ENCODE measurements at regions not wholly inside any gene's neighbourhood (a gene's known extent, or its start where the extent isn't known, plus 50 kb on each side); places are given as distances from the start of the nearest gene placed in this dataset.

DNA sequence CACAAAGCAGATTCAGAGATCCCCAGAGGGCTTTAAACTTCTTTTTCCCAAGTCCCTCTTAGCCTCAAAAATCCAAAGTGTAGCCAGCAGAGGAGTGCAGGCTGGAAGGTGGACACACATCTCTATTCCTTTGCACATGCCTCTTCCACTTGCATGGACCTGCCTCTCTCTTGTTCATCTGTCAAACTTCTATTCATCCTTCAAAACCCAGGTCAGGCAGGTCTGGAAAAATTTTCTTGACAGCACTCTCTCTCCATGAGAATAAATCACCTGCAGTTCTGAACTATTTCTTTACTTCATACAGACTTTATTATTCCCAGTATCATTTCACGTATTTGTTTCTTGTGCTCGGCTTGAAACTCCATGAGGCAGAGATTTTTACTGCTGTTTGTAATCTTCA lies 127.5 kb downstream of the SS18 start:
- no peaks in the 10 kb centered on the region for H3K9me3 ChIP-seq (ENCODE audit: control insufficient read depth, insufficient read depth, low read length)
- no peak overlapping the region for H3K27ac ChIP-seq (ENCODE audit: low read length)
- H3K4me1 ChIP-seq (ENCODE audit: control insufficient read depth, insufficient read depth, low read length) = peaks cover 4% of the 10 kb centered on the region
- Mint-ChIP-seq H3K27me3 (ENCODE audit: low read depth in 2 of 2) (peaks cover 0 to 19% of the 10 kb centered on the region in 2 donors), H3K9me3 (no peaks in the 10 kb centered on the region), H3K36me3 (no peaks in the 10 kb centered on the region), H3K4me1 (no peaks in the 10 kb centered on the region), H3K27ac (no peak overlapping the region), H3K4me3 (no peak overlapping the region)
- WGBS (ENCODE audit: insufficient coverage) = 55% methylated on average over 2 of the region's 2 CpGs
- no peak overlapping the region for H3K4me3 ChIP-seq (ENCODE audit: low read length)
- intact Hi-C loops (cut with micrococcal nuclease) = no loop called here
- TF ChIP-seq, protein P1, sequence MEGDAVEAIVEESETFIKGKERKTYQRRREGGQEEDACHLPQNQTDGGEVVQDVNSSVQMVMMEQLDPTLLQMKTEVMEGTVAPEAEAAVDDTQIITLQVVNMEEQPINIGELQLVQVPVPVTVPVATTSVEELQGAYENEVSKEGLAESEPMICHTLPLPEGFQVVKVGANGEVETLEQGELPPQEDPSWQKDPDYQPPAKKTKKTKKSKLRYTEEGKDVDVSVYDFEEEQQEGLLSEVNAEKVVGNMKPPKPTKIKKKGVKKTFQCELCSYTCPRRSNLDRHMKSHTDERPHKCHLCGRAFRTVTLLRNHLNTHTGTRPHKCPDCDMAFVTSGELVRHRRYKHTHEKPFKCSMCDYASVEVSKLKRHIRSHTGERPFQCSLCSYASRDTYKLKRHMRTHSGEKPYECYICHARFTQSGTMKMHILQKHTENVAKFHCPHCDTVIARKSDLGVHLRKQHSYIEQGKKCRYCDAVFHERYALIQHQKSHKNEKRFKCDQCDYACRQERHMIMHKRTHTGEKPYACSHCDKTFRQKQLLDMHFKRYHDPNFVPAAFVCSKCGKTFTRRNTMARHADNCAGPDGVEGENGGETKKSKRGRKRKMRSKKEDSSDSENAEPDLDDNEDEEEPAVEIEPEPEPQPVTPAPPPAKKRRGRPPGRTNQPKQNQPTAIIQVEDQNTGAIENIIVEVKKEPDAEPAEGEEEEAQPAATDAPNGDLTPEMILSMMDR (IDR thresholded peaks at IDR 0.05) = no peak
- no peaks in the 10 kb centered on the region for H3K36me3 ChIP-seq (ENCODE audit: control insufficient read depth, insufficient read depth, low read length)
- ATAC-seq = no peak
- no peaks in the 10 kb centered on the region for H3K27me3 ChIP-seq (ENCODE audit: control insufficient read depth, insufficient read depth, low read length)
- DNase-seq = no peak

DNA sequence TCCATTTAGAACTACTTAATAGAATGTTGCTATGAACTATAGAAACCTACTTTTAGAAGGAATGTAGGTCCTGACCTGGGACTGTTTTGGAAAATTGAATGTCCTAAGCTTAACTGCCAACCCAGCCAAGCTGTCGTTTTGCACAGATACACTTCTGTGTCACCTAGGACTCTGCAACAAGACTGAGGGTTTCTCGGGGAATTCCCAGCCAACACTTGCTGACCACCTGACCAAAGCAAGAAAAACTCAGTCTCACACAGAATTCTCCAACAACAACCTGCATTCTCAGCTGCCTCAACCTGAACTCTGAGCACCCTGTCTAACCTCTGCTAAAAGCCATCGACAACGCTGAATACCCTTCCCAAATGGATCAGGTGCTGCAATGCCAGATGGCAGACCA lies 128.2 kb downstream of the SS18 start:
- peaks cover 0 to 3% of the 10 kb centered on the region in 2 donors for H3K4me1 Mint-ChIP-seq
- Histone ChIP-seq H3K9me3 (ENCODE audit: control insufficient read depth, insufficient read depth, low read length) (no peaks in the 10 kb centered on the region), H3K4me3 (ENCODE audit: low read length) (no peak overlapping the region), H3K27ac (ENCODE audit: low read length) (no peak overlapping the region), H3K27me3 (ENCODE audit: control insufficient read depth, insufficient read depth, low read length) (no peaks in the 10 kb centered on the region), H3K4me1 (ENCODE audit: control insufficient read depth, insufficient read depth, low read length) (peaks cover 4% of the 10 kb centered on the region), H3K36me3 (ENCODE audit: control insufficient read depth, insufficient read depth, low read length) (no peaks in the 10 kb centered on the region)
- WGBS (ENCODE audit: insufficient coverage) = 63% methylated on average over 4 of the region's 4 CpGs
- intact Hi-C loops (cut with micrococcal nuclease) = no loop called here
- DNase-seq = no peak
- no peak overlapping the region for H3K27ac Mint-ChIP-seq
- TF ChIP-seq, protein P1 (IDR thresholded peaks at IDR 0.05) = no peak
- H3K4me3 Mint-ChIP-seq = no peak overlapping the region
- H3K27me3 Mint-ChIP-seq (ENCODE audit: low read depth in 2 of 2) = peaks cover 0 to 19% of the 10 kb centered on the region in 2 donors
- no peaks in the 10 kb centered on the region for H3K36me3 Mint-ChIP-seq
- H3K9me3 Mint-ChIP-seq = no peaks in the 10 kb centered on the region
- peak in 2 of 3 donors; percentile 59 to 69 for ATAC-seq

DNA sequence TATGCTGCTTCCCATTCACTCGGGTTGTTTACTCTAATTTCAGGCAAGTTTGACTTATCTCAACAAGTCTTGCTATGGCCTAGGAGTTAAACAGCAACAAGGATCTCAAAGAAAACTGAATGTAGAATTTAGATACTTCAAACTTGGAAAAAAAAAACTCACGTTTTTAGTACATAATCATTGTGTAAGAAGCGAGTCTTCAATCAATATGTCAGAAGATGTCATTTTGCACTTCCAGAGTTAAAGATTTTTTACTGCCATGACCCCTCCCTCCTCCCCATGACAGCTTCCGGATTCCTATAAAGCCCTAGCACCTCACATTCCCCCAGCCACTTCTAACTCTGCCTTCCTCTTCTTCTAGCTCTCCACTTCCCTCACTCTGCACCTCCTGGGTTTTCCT lies 133.4 kb downstream of the SS18 start:
- H3K36me3 ChIP-seq (ENCODE audit: control insufficient read depth, insufficient read depth, low read length) = no peaks in the 10 kb centered on the region
- TF ChIP-seq, protein P1 (IDR thresholded peaks at IDR 0.05) = no peak
- H3K4me3 ChIP-seq (ENCODE audit: low read length) = no peak overlapping the region
- 72% methylated on average over 4 of the region's 4 CpGs for WGBS (ENCODE audit: insufficient coverage)
- H3K4me1 Mint-ChIP-seq = peaks cover 6 to 22% of the 10 kb centered on the region in 2 donors
- H3K27me3 Mint-ChIP-seq (ENCODE audit: low read depth in 2 of 2) = peaks cover 0 to 5% of the 10 kb centered on the region in 2 donors
- H3K36me3 Mint-ChIP-seq = no peaks in the 10 kb centered on the region
- DNase-seq = no peak
- no peaks in the 10 kb centered on the region for H3K9me3 ChIP-seq (ENCODE audit: control insufficient read depth, insufficient read depth, low read length)
- no peak overlapping the region for H3K4me3 Mint-ChIP-seq
- intact Hi-C loops (cut with micrococcal nuclease) = no loop called here
- ATAC-seq = no peak
- H3K27ac ChIP-seq (ENCODE audit: low read length) = no peak overlapping the region
- H3K9me3 Mint-ChIP-seq = no peaks in the 10 kb centered on the region
- peaks cover 12% of the 10 kb centered on the region for H3K4me1 ChIP-seq (ENCODE audit: control insufficient read depth, insufficient read depth, low read length)
- H3K27ac Mint-ChIP-seq = no peak overlapping the region
- H3K27me3 ChIP-seq (ENCODE audit: control insufficient read depth, insufficient read depth, low read length) = no peaks in the 10 kb centered on the region

DNA sequence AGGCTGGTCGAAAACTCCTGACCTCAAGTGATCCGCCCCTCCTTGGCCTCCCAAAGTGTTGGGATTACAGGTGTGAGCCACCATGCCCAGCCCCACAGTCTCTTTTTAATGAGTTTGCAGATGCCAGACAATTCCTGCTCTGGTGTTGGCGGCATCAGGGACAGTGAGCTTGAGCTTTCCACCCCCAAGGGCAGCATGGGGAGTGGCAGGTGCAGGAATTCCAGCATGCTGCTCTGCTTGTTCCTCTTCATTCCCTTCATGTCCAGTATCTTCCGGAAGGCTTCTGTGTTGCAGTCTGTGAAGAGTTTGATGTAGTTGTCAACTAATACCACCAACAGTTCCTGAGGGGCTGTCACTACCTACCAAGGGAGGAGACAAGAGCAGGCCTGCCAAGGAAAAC lies 137.3 kb downstream of the SS18 start:
- no peaks in the 10 kb centered on the region for H3K36me3 ChIP-seq (ENCODE audit: control insufficient read depth, insufficient read depth, low read length)
- no peaks in the 10 kb centered on the region for H3K27me3 ChIP-seq (ENCODE audit: control insufficient read depth, insufficient read depth, low read length)
- 95% methylated on average over 3 of the region's 4 CpGs for WGBS (ENCODE audit: insufficient coverage)
- intact Hi-C loops (cut with micrococcal nuclease) = no loop called here
- no peak overlapping the region for H3K27ac ChIP-seq (ENCODE audit: low read length)
- peaks cover 12% of the 10 kb centered on the region for H3K4me1 ChIP-seq (ENCODE audit: control insufficient read depth, insufficient read depth, low read length)
- Mint-ChIP-seq H3K4me1 (peaks cover 6 to 22% of the 10 kb centered on the region in 2 donors), H3K27ac (peak overlapping the region; percentile 8 to 64), H3K27me3 (ENCODE audit: low read depth in 2 of 2) (peaks cover 4 to 7% of the 10 kb centered on the region in 2 donors), H3K9me3 (no peaks in the 10 kb centered on the region), H3K36me3 (no peaks in the 10 kb centered on the region), H3K4me3 (peak overlapping the region; percentile 65)
- H3K9me3 ChIP-seq (ENCODE audit: control insufficient read depth, insufficient read depth, low read length) = no peaks in the 10 kb centered on the region
- DNase-seq (no peak), ATAC-seq (no peak)
- TF ChIP-seq, protein P1 (IDR thresholded peaks at IDR 0.05) = no peak
- H3K4me3 ChIP-seq (ENCODE audit: low read length) = no peak overlapping the region

Data from natural killer cell (primary cell).